Rectal smooth muscle tissue (tissue), 1 donor: ENCODE measurements at regions not wholly inside any gene's neighbourhood (a gene's known extent, or its start where the extent isn't known, plus 50 kb on each side); places are given as distances from the start of the nearest gene placed in this dataset.

Source experiments
- H3K27ac ChIP-seq: one replicate; pipeline ENCODE4 v1.7.0; 2013; ENCODE audit warnings: low read depth, low read length, inconsistent platforms
- H3K27me3 ChIP-seq: one replicate; pipeline ENCODE4 v1.7.0; 2013; ENCODE audit warnings: low read length; ENCODE audit not compliant: control insufficient read depth, insufficient read depth
- H3K36me3 ChIP-seq: one replicate; pipeline ENCODE4 v1.7.0; 2013; ENCODE audit warnings: low read length; ENCODE audit not compliant: control insufficient read depth, insufficient read depth
- H3K4me1 ChIP-seq: one replicate; pipeline ENCODE4 v1.7.0; 2013; ENCODE audit warnings: low read length; ENCODE audit not compliant: control insufficient read depth, insufficient read depth
- H3K4me3 ChIP-seq: one replicate; pipeline ENCODE4 v1.7.0; 2013; ENCODE audit warnings: low read length
- H3K9ac ChIP-seq: one replicate; pipeline ENCODE4 v1.7.0; 2013; ENCODE audit warnings: low read length

DNA sequence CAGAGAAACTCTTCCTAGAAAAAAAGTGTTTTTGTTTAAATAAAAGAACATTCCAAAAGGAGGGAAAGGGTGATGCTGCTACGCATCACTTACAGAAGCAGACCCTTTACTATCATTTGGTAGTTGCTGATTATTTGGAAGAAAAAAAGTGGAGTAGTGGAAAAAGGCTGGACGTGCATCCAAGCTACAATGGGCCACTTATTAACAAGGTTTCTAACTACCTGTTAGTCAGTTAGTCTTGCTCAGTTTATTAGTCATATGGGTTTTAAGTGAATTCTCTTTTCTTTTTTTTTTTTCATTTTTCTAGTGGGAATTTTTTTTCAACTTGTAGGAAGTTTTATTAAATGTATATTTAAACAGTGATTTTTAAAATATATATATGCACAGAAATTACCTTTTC lies 866.0 kb downstream of the MCTP2 start:
- Histone ChIP-seq H3K27me3 (no peaks in the 10 kb centered on the region), H3K36me3 (no peaks in the 10 kb centered on the region), H3K27ac (no peak overlapping the region), H3K4me1 (no peaks in the 10 kb centered on the region), H3K9ac (no peak overlapping the region), H3K4me3 (no peak overlapping the region)

DNA sequence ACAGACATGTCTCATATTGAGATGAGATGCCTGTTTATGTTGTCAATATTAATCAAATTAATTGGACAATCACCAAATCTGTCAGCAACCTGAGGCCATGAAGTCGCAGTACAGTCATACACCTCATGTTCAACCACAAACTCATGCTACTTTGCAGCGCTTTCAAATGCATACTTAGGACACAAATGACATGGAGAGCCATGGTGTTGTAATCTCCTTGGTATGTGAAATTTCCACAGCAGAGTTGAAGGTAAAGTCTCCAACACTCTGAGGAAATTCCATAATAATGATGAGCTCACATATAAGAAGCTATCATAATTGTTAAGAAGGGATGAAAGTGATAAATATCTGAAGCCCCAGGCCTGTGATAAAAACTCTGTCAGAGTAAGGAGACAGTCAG lies 873.9 kb downstream of the MCTP2 start:
- H3K4me3 ChIP-seq, result no peak overlapping the region
- H3K9ac ChIP-seq, result no peak overlapping the region
- no peaks in the 10 kb centered on the region for H3K4me1 ChIP-seq
- H3K27me3 ChIP-seq, result no peaks in the 10 kb centered on the region
- H3K36me3 ChIP-seq, result no peaks in the 10 kb centered on the region
- no peak overlapping the region for H3K27ac ChIP-seq

DNA sequence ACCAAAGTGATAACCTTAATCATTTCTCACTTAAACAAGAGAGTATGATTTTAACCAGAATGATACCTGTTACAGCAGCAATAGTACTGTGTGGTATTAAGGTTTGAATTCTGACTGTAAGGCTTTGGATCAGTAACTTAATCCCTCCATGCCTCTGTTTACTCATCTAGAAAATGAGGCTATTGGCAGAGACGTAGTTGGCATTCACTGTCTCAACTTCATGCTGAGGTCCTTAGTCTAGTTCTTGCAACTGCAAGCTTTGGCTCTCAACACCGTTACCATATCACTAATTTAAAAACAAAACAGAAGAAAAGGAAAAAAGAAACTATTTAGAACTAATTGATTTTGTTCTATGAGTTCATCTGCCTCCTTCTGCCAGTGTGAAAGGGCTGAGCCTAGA lies 875.4 kb downstream of the MCTP2 start:
- H3K27me3 ChIP-seq, result no peaks in the 10 kb centered on the region
- no peak overlapping the region for H3K27ac ChIP-seq
- no peaks in the 10 kb centered on the region for H3K36me3 ChIP-seq
- no peaks in the 10 kb centered on the region for H3K4me1 ChIP-seq
- H3K4me3 ChIP-seq, result no peak overlapping the region
- no peak overlapping the region for H3K9ac ChIP-seq

DNA sequence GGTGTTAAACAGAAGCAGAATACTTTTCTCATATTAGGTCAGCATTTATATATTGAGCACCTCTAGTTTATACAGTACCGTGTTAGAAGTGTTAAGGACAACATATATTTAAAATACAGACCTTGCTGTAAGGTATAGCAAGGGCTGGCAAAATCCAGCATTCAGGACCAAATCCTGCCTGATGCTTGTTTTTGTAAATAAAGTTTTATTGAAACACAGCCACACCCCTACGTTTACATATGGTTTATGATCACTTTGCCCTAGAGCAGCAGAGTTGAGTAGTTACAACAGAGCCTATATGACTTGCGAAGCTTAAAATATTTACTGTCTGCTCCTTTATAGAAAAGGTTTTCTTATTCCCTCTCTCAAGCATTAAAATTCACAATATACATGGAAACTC lies 877.3 kb downstream of the MCTP2 start:
- no peak overlapping the region for H3K4me3 ChIP-seq
- H3K4me1 ChIP-seq, result no peaks in the 10 kb centered on the region
- H3K36me3 ChIP-seq, result no peaks in the 10 kb centered on the region
- no peak overlapping the region for H3K9ac ChIP-seq
- H3K27ac ChIP-seq, result no peak overlapping the region
- H3K27me3 ChIP-seq, result no peaks in the 10 kb centered on the region

DNA sequence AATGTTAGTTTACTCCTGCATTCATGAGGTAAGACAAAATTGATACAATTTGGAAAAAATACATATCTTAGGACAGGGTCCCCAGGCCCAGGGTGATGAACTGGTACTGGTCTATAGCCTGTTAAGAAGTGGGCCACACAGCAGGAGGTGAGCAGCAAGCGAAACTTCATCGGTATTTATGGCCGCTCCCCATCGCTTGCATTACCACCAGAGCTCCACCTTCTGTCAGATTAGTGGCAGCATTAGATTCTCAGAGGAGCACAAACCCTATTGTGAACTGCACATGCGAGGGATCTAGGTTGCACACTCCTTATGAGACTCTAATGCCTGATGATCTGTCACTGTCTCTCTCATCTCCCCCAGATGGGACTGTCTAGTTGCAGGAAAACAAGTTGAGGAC lies 880.6 kb downstream of the MCTP2 start:
- no peaks in the 10 kb centered on the region for H3K4me1 ChIP-seq
- H3K4me3 ChIP-seq, result no peak overlapping the region
- no peak overlapping the region for H3K27ac ChIP-seq
- no peaks in the 10 kb centered on the region for H3K36me3 ChIP-seq
- no peaks in the 10 kb centered on the region for H3K27me3 ChIP-seq
- H3K9ac ChIP-seq, result no peak overlapping the region

DNA sequence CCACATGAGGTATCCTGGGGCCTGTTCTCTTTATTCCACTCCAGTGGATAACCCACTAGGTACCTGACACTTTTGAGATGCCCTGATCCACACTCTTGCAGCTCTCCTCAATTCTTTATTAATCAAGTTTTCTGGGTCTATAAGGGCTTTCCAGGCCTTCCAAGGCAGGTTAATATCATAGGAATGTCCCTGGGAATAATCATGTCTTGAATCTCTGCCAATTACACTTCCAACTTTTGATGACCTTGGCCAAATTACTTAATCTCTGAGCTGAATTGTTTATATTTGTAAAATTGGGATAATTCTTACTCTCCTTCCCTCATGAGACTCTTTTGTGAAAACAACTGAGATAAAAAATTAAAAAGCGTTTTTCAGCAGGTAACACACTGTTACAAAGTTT lies 881.7 kb downstream of the MCTP2 start:
- Histone ChIP-seq H3K27me3 (no peaks in the 10 kb centered on the region), H3K27ac (no peak overlapping the region), H3K4me3 (no peak overlapping the region), H3K4me1 (no peaks in the 10 kb centered on the region), H3K9ac (no peak overlapping the region), H3K36me3 (no peaks in the 10 kb centered on the region)

DNA sequence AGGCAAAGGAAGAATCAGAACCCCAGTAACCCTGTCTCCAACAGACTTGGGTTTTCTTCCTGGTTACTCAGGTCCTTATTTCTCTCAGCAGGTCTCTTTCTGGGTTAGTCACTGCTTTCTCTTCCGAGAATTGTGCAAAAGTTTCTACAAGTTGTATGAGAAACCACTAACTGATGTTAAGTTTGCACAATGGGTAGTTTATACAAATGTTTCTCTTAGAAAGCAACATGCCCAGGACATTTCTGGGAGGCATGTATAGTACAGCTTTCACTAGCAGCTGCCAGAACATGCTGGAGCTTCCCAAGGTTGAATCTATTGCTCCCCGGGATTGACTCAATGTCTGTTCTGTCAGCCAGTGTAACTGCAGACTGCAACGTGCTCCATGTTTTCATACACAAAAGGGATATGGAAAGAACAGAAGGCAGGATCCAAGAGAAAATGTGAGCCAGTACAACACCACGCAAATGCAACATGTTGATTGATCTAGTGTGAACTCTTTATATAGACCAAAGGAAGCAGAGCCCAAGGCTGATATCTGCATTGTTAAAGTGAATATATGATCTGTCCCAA lies 887.8 kb downstream of the MCTP2 start:
- no peak overlapping the region for H3K27ac ChIP-seq
- no peak overlapping the region for H3K4me3 ChIP-seq
- H3K9ac ChIP-seq, result no peak overlapping the region
- no peaks in the 10 kb centered on the region for H3K4me1 ChIP-seq
- no peaks in the 10 kb centered on the region for H3K36me3 ChIP-seq
- no peaks in the 10 kb centered on the region for H3K27me3 ChIP-seq

DNA sequence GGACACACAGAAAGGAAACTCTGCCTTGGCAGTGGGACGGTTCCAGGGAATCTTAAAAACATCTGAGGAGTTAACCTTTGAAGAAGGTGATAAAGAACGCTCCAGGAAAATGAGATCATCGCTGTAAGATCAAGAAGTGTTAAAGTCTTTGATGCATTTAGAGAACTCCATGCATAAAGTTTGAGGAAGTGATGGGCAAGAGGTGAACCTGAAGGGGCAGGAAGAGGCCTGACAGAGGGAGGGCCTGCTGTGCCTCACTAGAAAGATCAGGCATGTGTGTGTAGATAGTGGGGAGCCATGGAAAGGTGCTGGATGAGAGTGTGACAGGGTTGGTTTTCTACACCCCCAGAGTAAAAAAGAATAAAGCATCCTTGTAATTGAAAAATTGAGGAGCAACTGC lies 889.2 kb downstream of the MCTP2 start:
- H3K27me3 ChIP-seq, result no peaks in the 10 kb centered on the region
- no peaks in the 10 kb centered on the region for H3K36me3 ChIP-seq
- H3K9ac ChIP-seq, result no peak overlapping the region
- H3K27ac ChIP-seq, result no peak overlapping the region
- no peaks in the 10 kb centered on the region for H3K4me1 ChIP-seq
- no peak overlapping the region for H3K4me3 ChIP-seq

DNA sequence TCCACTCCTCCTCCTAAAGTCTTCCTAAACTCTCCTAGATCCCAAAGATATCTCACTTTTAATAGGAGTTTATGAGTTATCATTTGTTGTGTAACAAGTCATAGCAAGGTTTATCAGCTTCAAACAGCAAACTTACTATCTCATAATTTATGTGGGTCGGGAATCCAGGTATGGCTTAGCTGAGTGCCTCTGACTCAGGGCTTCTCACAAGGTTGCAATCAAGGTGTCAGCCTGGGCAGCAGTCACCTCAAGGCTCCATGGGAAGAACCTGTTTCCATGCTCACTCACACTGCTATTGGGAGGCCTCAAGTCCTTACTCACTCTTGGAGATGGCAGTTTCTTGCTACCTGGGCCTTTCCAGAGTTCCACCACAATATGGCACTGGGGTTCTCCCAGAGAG lies 889.8 kb downstream of the MCTP2 start:
- Histone ChIP-seq H3K4me3 (no peak overlapping the region), H3K27me3 (no peaks in the 10 kb centered on the region), H3K4me1 (no peaks in the 10 kb centered on the region), H3K27ac (no peak overlapping the region), H3K36me3 (no peaks in the 10 kb centered on the region), H3K9ac (no peak overlapping the region)

DNA sequence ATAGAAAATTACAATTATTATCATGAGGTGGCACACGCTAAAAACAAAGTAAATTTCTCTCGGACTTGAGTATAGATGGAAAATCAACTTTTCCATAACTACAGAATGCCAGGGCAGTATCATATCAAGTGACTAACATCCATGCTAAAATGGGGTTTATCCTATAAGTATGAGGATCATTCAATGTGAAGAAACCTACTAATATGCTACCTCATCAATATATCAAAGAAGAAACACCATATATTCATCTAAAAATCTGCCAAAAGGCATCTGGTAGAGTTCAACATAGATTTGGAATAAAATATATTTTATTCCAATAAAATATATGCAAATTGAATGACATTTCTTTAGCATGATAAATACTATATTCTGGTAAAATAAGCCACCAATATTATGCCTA lies 894.4 kb downstream of the MCTP2 start:
- H3K4me1 ChIP-seq, result no peaks in the 10 kb centered on the region
- H3K36me3 ChIP-seq, result no peaks in the 10 kb centered on the region
- no peaks in the 10 kb centered on the region for H3K27me3 ChIP-seq
- H3K27ac ChIP-seq, result no peak overlapping the region
- H3K9ac ChIP-seq, result no peak overlapping the region
- no peak overlapping the region for H3K4me3 ChIP-seq

DNA sequence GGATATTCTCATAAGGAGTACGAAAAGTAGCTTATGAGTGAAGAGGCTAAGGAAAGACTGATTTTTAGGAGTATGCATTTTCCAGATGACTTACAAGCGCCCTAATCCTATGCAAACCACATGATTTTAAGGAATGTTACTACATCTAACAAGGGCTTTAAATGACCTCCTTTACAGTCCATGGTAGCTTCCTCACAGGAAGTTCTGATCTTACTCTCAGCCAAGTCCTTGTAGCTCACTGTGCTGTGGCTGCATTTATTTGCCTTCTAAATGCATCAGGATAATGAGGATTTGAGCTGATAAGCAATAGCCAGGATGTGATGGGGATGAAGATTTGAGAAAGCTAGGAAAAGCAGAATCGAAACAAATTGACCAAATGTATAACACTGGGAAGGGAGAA lies 896.0 kb downstream of the MCTP2 start:
- H3K9ac ChIP-seq, result no peak overlapping the region
- H3K36me3 ChIP-seq, result no peaks in the 10 kb centered on the region
- H3K27ac ChIP-seq, result no peak overlapping the region
- no peaks in the 10 kb centered on the region for H3K27me3 ChIP-seq
- no peaks in the 10 kb centered on the region for H3K4me1 ChIP-seq
- no peak overlapping the region for H3K4me3 ChIP-seq

DNA sequence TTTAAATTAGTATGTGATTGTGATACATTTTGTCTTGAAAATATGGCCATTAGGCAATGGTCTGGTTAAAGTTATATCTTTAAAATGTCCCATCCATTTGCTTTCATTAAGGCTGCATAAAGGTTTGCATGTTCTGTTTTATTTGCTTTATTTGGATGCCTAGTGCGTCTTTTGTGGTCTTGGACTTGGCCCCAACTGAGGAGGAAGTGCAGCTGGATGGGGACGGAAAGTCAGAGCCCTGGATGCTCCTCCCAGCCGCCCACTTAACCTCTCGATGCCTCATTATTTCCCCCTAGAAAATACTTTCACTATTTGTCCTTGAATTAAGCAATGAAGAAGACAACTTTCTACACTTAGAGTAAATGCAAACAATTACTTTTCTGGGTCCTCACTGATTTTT lies 898.2 kb downstream of the MCTP2 start:
- no peak overlapping the region for H3K4me3 ChIP-seq

DNA sequence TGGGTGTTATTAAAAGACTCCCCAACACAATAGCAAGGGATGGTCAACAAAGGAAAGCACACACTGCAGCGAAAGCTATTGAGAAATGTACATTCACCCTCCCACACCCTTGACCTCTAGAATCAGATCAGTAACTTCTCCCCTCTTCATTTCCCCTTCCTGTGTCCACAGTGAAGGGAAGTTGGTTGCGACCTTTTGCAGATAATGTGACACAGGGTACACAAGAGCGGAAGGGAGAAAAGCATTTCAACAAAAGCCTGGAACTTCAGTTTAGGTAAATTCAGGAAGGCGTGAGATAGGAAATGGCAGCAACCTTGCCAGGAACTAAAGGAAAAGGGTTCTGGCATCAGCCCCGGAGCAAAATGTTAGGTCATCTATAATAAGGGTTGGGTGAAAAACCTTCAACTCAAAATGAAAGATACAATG lies 899.8 kb downstream of the MCTP2 start:
- H3K4me1 ChIP-seq, result no peaks in the 10 kb centered on the region
- no peak overlapping the region for H3K4me3 ChIP-seq
- H3K27me3 ChIP-seq, result no peaks in the 10 kb centered on the region
- H3K27ac ChIP-seq, result no peak overlapping the region
- no peak overlapping the region for H3K9ac ChIP-seq
- no peaks in the 10 kb centered on the region for H3K36me3 ChIP-seq

More for the DNA sequence above, 898.2 kb downstream of the MCTP2 start:
- Histone ChIP-seq H3K36me3 (no peaks in the 10 kb centered on the region), H3K4me1 (no peaks in the 10 kb centered on the region), H3K9ac (no peak overlapping the region), H3K27ac (no peak overlapping the region), H3K27me3 (no peaks in the 10 kb centered on the region)
